GM18909 (cell line): ENCODE measurements at regions not wholly inside any gene's neighbourhood (a gene's known extent, or its start where the extent isn't known, plus 50 kb on each side); places are given as distances from the start of the nearest gene placed in this dataset.
"Not testable (repeated sequence)": the region's sequence is repeated elsewhere in the genome, so short reads cannot be mapped to it uniquely, and the experiment has no call there.

ENCODE experiments used
- ATAC-seq: cut with Tn5 transposase; IDR thresholded peaks from one replicate; pipeline ENCODE4 v1.9.1; 2021; ENCODE audit warnings: mild to moderate bottlenecking; ENCODE audit not compliant: unreplicated experiment, poor library complexity

DNA sequence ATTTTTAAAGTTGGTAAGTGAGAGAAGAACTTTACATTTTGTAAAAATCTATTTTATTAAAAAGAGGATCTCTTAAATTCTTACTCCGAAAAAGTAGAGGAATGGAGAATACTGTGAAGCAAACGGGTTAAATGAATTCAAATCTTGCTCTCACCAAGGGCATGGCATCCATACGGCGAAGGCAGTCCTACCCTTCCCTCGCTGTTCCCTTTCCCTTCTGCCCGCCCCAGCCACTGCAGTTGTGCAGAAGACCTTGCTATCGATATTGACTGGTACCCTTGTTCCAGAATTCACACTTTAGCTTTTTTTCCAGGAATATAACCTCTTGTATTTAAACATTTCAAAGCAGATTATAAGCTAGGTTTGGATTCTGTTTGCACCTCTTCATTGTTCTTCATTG lies 239.5 kb downstream of the ZPLD1 start:
- ATAC-seq, result no peak

DNA sequence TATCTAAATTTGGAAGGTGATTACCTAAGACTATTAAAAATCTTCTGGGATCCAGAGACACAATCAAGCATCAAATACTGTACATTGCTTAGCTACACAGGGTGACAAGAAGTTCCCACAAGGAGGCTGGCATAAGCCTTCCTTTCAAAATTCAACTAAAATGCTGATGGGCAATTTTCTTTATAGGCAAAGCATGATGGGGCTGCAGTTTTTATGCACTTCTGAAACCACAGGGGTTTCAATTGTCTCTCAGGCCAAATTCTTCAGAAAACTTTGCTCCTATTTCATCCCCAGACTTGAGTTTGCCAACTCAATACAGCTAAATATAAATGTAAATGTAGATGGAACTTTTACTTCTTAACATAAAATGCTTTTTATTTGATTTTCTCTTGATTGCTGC lies 241.6 kb downstream of the ZPLD1 start:
- no peak for ATAC-seq

DNA sequence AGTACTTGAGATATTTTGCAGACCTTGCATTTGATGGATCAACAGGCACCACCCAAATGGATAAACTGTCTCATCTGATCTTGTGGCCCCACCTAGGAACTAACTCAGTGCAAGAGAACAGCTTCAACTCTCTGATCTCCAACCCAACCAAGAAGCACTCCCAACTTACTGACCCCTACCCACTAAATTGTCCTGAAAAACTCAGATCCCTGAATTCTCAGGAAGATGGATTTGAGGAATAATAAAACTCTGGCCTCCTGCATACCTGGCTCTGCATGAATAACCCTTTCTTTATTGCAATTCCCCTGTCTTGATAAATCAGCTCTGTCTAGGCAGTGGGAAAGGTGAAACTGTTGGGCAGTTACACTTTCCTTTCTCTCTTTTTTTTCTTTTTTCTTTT lies 247.9 kb downstream of the ZPLD1 start:
- ATAC-seq, result no peak

DNA sequence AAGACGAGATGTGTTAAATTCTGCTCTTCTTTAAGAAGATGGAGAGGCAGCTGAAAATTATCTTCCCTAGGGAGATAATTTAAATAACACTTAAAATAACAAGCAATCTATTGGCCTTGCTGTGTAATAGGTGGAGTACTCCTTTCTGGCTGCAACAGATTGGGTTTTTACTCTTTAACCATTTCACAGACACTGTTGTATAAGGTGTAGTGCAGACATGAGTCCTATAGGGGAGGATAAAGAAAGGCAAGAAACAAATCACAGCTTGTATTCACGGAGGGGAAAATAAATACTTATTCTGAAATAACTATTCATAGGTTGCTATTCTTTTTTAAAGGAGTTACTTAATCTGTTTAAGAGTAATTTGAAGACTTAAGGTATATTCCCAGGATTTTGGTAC lies 252.0 kb downstream of the ZPLD1 start:
- ATAC-seq, result no peak

DNA sequence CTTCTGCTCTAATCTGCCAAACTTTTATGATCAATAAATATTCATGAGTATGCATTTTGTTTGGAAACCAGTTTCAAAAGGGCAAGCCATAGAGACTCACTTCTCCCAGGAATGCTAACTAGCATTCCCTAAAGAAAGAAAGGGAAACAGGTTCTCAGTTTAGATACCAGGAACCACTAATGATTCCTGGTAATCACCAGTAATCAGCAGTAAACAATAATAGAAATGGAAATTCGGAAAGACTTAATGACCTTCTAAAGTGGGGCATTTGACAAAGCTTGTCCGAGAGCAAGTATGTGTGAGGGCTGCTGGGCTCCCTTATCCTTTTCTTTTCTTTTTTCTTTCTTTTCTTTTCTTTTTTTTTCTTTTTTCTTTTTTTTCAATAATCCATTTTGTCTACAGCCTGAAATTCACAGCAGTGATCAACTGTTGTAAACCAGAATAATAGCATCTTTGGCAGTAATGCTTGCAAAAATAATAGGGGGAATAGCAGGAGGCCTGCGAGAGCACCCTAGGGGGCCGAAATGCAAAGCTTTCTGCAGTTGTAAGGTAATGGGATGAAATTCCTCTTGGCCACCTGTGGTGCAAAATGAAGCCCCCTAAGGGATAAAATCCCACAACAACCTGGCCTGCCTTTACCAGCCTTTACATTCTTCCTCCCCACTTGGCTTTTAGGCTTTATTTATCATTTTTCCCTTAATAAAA lies 253.2 kb downstream of the ZPLD1 start:
- ATAC-seq, result no peak

DNA sequence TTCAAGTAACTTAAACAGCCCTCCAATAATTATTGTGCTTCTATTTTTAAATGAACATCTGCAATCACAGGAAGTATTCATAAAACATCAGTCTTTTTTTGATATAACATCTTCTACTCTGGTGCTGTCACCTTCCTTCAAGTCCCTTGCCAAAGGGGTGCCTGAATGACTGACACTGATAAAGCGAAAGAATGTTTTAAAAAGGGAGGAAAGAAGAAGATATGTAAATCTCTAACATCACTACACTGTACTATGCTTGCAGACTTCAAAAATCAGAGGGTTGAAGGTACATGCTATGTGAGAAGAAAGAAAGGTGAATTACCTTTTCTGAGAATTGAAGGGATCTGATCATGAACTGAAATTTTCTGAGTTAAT lies 253.7 kb downstream of the ZPLD1 start:
- ATAC-seq, result no peak

DNA sequence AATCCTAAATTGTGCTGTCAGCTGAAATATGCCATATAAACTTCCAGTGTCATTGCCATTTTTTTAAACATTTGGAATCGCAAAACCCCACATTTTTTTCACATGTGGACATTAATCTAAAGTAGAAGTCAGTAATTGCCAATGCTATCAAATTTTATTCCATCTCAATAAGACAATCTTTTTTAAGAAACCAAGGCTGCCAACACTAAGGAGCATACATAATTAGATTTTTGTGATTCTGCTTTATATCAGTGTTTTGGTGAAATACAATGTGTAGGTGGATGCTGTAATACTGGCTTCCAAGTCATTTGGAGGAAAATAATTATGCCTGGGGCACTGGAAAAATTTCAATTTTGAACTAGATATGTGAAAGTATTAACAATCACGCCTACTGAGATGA lies 256.7 kb downstream of the ZPLD1 start:
- ATAC-seq, result no peak

DNA sequence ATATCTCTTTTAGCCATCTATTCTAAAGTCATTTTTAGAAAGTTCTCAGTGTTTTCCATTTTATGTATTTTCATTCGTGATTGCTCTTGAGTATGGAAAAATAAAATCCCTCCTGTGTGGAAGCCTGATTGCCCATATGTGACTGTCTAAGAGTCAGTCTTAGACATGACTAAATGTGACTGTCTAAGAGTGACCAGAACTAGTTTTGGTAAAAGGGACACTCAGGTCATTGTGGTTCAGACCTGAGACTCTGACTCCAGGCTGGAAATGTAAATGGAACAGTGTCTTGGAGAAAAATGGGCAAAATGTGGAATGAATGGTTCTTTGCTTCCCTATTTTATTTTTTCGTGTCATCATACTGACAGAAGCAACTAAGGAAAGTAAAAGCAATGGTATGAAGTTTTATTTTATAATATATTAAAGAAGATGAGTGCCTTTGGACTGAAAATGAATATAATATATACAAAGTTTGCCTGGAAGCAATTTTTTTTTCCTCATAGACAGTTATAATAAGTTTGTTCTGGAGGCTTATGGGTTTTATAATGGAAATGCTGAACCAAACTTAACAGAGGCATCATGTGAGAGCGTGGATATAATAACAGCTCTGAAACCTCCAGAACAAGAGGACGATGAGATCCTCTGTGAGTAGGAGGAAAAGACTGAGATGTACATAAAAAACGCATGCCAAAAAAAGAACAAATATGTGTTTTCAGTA lies 264.4 kb downstream of the ZPLD1 start:
- no peak for ATAC-seq

DNA sequence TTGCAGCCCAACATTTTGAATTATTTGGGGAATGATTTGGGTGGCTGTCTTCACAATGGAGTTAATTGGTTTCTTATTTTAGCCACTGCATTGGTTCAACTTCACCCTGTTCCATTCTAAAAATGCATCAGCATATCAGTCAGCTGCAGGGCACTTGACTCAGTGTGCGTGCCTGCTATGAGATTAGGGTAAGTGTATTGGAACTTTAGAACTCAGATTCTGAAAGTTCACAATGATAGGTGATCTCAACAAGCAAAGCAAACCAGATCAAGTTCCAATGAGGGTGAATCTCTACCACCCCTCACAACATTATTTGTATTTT lies 265.0 kb downstream of the ZPLD1 start:
- ATAC-seq, result no peak

DNA sequence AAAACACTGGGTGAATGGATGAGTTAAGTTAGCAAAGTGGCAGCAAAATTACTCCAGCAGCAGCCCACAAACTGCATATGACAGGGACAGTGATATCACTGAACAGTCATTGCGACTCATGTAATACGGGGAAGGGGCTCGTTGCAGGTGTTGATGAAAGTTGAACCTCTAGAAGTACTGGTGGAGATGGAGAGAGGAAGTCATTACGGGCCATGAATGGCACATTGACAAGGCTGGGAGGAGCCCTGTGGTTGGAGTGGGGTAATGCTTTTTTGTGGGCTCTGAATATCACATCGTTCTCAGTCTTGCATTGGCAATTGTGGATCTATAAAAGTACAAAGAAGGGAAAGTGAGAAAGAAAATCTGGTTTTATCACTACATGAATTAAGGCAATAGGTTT lies 278.1 kb downstream of the ZPLD1 start:
- no peak for ATAC-seq

DNA sequence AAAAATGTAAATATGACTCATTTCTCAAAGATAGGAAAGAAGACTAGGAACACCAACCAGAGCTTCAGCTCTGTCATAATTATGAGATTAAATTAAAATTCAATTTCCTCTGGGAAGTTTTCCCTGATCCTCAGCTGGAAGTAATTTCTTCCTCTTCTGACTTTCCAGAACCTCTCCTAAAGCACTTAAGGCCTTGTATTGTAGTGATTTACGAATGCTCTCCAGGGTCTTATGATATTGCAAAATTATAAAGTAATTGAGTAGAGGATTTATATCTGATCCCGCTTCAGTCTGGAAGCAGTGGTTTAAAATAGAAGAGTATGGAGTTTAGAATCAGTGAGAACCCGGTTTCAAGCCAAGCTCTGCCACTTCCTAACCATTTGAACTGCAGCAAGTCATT lies 279.8 kb downstream of the ZPLD1 start:
- peak; percentile 15 for ATAC-seq

DNA sequence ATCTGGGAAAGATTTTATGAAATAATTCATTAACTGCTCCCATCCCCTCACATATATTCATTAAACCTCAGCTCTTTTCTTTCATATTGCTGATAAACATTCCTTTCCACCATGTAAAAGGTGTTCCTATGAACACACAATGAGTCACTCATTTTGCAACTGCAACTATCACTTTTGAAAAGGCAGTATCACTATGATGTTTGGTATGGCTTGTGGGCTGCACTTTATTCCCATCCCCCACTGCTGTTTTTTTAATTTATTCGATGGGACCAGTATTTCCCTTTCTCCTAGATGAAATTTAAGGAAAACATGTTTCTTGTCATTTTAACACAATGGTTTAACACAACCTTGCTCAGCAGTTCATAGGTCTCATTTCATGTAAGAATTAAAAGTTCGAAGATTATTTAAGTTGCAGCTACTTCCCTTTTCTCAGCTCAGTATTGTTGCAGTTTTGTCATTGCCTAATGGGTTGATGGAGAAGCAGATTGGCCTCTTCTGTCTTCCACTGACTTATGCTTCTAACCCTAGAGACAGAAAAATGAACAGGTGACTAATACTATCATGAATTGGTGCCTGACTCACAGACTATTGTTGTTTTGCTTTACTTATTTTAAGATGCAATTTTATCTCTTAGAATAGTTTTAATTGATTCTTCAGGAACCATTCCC lies 280.3 kb downstream of the ZPLD1 start:
- peak; percentile 94 for ATAC-seq

DNA sequence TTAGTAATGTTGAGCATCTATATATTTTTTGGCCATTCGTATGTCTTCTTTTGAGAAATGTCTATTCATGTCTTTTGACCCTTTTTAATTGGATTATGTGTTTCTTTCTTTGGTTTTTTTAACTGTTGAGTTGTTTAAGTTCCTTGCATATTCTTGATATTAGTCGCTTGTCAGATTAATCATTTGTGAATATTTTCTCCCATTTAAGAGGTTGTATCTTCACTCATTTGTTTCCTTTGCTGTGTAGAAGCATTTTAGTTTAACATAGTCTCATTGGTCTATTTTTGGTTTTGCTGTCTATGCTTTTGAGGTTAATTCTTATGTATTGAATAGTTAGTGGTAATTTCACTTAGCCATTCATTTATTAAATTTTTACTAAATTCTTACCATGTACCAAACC lies 283.8 kb downstream of the ZPLD1 start:
- ATAC-seq, result no peak

DNA sequence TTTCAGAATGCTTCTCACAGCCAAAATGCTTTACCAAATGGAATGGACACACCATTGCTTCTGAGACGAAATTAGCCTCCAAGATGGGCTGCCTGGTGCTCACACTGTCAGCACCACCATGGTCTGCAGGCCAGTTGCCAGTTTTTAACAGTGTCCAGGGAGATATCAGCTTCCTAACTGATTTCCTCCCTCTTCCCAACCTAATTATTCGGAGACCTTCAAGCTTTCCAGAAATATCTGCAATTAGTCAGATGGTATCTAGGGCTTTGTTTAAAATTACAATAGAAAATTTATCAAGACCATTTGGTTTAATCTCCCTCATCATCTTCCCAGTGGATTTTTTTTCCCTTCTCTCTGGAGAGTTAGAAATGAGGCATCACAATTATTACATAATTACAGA lies 287.5 kb downstream of the ZPLD1 start:
- no peak for ATAC-seq

DNA sequence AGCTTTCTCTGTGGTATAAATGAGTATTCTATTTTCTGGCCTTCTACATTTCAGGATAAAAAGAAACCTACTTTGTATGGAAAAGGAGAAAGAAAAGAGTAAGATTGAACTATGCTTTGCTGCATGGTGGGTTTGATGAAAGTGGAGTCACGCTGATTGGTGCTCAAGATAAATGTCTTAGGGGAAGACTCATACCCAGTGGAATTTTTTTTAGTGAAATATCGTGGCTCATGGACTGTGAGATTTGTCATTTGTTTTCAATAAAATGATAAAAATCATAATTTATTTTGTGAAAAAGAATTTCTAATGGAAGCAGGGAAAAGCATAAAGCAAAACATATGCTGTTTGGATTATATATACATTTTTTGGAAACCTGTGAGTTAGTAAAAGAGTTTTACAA lies 292.5 kb downstream of the ZPLD1 start:
- no peak for ATAC-seq

DNA sequence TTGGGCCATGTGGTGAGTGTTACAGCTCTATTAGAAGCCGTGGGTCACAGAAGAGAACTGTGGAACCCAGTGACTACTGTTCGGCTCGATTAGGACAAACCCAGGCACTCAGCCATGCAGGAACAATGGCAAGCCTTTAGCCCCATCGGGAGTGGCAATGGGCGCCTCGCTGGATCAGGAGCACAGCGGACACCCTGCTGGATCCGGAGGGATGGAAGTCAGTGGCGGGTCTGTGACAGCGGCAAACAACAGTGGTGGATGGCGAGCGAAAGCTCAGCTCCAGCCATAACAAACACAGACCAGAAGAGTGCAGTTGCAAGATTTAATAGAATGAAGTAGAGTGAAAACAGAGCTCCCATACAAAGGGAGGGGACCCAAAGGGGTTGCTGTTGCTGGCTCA lies 297.8 kb downstream of the ZPLD1 start:
- not testable (repeated sequence) for ATAC-seq

DNA sequence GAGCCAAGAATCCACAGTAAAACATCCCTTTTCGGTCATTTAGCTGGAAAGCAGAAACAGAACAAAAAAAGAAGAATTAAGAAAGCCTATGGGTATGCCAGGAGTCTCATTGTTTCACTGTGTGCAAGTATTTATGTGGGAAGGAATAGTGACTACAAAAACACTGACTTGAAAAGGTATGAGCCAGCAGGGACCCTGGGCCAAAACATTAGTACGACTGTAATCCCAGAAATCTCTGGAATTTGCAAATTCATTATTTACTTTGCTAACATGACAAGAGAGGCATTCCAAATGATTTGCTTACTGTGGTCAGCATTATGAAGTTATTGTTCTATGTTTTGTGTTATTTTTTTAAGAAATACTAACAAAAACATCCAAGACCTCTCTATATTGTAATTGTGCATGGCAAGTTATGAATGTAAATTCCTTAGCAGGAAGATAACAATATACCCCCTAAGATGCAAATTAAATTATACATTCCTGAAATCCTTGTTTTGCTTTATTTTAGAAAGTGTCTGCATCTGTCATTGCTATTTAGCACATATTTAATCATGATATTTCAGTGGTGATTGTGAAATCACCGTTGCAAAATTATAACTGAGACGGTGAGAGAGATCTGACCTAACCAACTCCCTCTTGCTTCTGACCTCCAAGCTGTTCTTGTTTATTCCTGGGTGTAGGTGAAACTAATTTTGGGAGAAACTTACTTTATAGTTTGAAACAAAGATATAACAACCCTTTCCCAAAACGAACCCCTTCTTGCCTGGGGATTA lies 299.2 kb downstream of the ZPLD1 start:
- no peak for ATAC-seq

DNA sequence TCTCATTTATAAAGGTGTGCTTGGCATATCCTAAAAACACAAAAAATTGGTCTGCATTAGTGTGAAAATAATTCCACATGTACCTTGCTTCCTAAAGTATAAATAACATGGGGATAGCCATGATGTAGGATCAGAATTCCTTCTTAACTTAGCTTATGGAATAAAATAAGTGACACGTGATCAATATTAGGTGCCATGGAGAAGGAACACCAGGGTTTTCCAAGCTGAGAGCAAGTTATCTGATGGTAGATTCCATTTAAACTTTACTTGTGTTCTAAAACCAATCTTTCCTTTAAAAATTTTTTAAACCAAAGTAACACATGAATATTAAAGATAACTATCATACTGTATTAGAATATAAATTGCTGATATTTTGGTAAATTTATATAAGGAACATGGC lies 300.5 kb downstream of the ZPLD1 start:
- no peak for ATAC-seq

DNA sequence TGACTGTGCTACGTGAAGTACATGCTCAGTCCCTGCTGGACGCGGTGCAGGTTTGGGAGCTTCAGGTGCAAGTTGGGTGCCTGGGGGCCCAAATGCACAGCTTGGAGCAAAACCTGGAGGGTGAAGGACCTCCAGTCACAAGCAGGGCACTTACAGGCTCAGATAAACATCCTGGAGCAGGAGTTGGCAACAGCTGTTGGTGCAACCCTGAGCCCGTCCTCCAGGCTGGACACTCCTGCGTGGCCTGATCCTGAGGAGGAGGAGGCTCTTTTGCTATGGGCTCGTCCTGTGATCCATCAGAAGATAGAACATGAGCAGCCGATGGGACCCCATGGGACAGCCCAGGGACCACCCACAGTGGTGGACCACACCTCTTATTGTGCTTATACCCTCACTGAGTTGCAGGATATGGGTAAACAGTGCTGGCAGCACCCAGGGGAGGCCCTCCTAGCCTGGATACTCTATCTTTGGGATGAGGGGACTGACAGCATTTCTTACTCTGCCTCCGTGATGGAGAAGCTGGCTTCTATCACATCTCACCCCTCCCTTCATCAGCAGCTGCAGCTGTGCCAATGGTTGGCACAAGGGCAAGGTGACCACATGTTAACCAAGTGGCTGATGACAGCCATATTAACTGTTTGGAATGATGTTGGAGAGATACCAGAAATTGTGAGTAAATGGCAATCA lies 301.6 kb downstream of the ZPLD1 start:
- no peak for ATAC-seq

DNA sequence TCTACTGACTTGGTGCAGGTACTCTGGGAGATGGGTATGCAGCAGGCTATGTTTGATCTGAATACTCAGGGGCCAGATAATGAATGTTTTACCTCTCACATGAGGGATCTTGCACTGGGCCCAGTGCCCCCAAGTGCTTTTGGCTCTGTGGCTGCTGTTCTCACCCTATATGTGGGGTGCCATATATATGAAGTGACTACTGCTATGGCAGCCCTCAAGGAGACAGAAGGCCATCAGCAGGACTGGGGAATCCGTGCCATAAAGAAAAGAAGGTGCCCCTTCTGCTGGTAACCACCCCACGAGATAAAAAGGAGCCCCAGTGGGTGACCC lies 302.1 kb downstream of the ZPLD1 start:
- ATAC-seq, result no peak

DNA sequence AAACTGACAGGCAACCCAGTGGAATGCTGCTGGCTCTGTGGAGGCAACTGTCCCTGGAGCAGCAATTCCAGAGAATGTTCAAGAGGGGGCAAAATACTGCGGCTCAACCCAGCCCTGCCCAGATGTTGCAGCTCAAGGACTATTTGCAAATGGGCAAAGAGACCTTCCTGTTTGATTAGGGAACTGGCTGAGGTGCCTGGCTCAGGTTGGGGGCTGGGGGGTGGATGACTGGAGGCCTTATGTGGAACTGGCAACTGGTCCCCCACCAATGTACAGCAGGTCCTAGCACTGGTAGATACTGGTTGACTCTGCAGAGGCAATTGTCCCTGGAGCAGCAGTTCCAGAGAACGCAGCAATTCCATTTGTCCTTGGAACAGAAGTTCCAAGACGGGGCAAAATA lies 302.5 kb downstream of the ZPLD1 start:
- no peak for ATAC-seq
